HepG2 (cell line): ENCODE measurements at regions not wholly inside any gene's neighbourhood (a gene's known extent, or its start where the extent isn't known, plus 50 kb on each side); places are given as distances from the start of the nearest gene placed in this dataset.

Source experiments
- CCDC6 ChIP-seq: sonication (generic); formaldehyde crosslinking; IDR thresholded peaks from 2 replicates; pipeline ENCODE4 v1.8.1; 2022; ENCODE audit warnings: mild to moderate bottlenecking, missing genetic modification reagents, moderate library complexity
- EHMT2 ChIP-seq: fragments of 200-600 bp; sonication (generic); IDR thresholded peaks from 2 replicates; pipeline ENCODE4 v1.7.0; 2017; ENCODE audit warnings: antibody characterized with exemption, low read depth, low read length, borderline replicate concordance
- MEIS2 ChIP-seq: sonication (generic); formaldehyde crosslinking; IDR thresholded peaks from 2 replicates; pipeline ENCODE4 v1.9.0; 2021; ENCODE audit warnings: mild to moderate bottlenecking, missing genetic modification reagents
- PCBP2 ChIP-seq: fragments of 200-400 bp; formaldehyde crosslinking; optimal IDR thresholded peaks from 2 replicates; pipeline ENCODE3; 2018; ENCODE audit warnings: low read length, low read depth; ENCODE audit not compliant: poor library complexity, severe bottlenecking
- SMYD3 ChIP-seq: sonication (generic); formaldehyde crosslinking; IDR thresholded peaks from 2 replicates; pipeline ENCODE4 v1.8.1; 2023; ENCODE audit warnings: mild to moderate bottlenecking, missing genetic modification reagents
- SNRNP70 ChIP-seq: fragments of 200-400 bp; formaldehyde crosslinking; IDR thresholded peaks from 2 replicates; pipeline ENCODE4 v1.6.1; 2017; ENCODE audit warnings: mild to moderate bottlenecking, low read depth, low read length, moderate library complexity
- XRCC5 ChIP-seq: fragments of 200-400 bp; formaldehyde crosslinking; optimal IDR thresholded peaks from 2 replicates; pipeline ENCODE3; 2017; ENCODE audit warnings: mild to moderate bottlenecking, low read length
- ZBTB21 ChIP-seq: sonication (generic); formaldehyde crosslinking; IDR thresholded peaks from 2 replicates; pipeline ENCODE4 v1.4.0; 2020; ENCODE audit warnings: missing genetic modification reagents
- TF ChIP-seq, protein P1 (sequence below): sonication (generic); formaldehyde crosslinking; IDR thresholded peaks from 2 replicates; pipeline ENCODE4 v1.8.1; 2023; ENCODE audit warnings: mild to moderate bottlenecking, moderate library complexity, missing genetic modification reagents

DNA sequence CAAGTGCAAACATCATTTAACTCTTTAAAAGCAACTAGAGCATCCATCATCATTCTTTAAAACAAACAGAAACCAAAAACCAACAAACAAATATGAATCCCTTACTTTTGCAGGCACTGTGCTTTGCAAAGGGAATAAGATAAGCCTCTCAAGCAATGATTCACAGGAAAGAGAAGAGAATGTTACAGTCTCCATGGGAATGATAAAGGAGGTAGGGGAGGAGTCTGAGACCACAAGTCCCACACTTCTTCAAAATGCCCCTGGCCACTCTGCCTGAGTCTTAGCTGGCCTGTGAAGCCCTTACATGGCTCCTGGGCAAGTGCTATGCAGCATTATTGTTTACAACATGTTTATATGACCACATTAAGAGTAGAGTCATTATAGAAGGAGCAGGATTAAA is 257.7 kb upstream of the MARCKS start:
- TF ChIP-seq, protein P1, sequence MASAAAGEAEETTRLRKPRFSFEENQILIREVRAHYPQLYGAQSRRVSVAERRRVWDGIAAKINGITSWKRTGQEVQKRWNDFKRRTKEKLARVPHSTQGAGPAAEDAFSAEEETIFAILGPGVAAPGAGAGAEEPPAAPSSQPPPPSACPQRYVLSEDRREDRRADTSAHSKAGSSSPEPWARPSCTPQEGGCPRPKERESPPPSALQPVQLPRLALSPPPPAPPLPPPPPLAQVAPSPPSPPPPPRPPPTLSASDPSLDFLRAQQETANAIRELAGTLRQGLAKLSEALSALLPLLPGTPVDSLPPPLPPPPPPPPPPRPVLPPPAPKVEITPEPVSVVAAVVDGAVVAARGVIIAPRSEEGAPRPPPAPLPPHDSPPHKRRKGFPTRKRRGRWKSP (CRISPR knock-in tag): no peak
- TF ChIP-seq MEIS2 (CRISPR knock-in tag) (no peak), SNRNP70 (no peak), SMYD3 (CRISPR knock-in tag) (no peak), CCDC6 (CRISPR knock-in tag) (no peak), EHMT2 (no peak), XRCC5 (no peak), PCBP2 (no peak), ZBTB21 (CRISPR knock-in tag) (no peak)
